ENCODE measurements at regions not wholly inside any gene's neighbourhood (a gene's known extent, or its start where the extent isn't known, plus 50 kb on each side); places are given as distances from the start of the nearest gene placed in this dataset.

DNA sequence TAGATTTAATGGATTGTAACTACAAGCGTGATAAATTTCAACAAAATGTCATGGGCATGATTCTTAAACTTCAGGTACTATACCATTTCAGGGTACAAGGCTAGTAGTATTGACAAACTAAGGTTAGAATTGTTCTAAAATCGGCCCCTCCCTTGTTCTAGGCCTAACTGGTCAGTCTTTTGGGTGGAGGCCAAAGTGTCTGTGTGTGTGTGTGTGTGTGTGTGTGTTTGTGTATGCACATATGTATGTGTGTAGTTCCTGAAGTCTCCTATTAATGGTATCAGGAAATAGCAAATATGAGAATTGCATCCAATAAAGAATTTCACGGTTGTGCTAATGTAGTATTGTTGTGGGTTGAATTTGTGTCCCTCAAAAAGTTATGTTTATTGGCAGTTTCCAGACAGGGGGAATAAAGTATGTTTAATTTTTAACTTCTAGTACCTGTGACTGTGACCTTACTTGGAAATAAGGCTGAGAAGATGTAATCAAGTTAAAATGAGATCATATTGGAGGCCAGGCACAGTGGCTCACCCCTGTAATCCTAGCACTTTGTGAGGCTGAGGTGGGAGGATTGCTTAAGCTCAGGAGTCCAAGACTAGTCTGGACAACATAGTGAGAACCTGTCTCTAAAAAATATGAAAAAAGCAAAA, 119.2 kb downstream of the KLF5 start:
- POLR2A ChIA-PET (ENCODE audit: unreplicated experiment): no interaction called here
- no peak overlapping the region for H3K4ac ChIP-seq (ENCODE audit: low read depth, low read length)

More for the DNA sequence above, 119.2 kb downstream of the KLF5 start:
- Histone ChIP-seq H3K23ac (ENCODE audit: low read depth, low read length) (no peak overlapping the region), H3K79me1 (ENCODE audit: low read depth in 1 of 2, low read length in 2 of 2) (no peaks in the 10 kb centered on the region), H3K4me2 (ENCODE audit: low read depth, low read length) (no peak overlapping the region), H2BK5ac (ENCODE audit: low read depth, low read length, poor library complexity, severe bottlenecking) (no peak overlapping the region), H3K14ac (replicated peaks; ENCODE audit: low read depth, low read length) (no peak overlapping the region), H2AFZ (replicated peaks; ENCODE audit: low read length, poor library complexity) (no peak overlapping the region), H3K4me3 (ENCODE audit: insufficient read depth, low read depth, low read length) (no peak overlapping the region), H2BK120ac (ENCODE audit: low read depth, low read length) (no peak overlapping the region), H3K4me1 (ENCODE audit: control insufficient read depth, insufficient read depth, low read length) (no peaks in the 10 kb centered on the region; the same call in 1 of the 2 replicates), H4K5ac (ENCODE audit: low read depth, low read length) (no peak overlapping the region; the same call in 1 of the 2 replicates), H3K18ac (ENCODE audit: low read depth, low read length) (no peak overlapping the region), H2BK20ac (ENCODE audit: low read depth, low read length) (peak overlapping the region; percentile 58), H2AK5ac (ENCODE audit: low read depth, low read length) (peak overlapping the region; percentile 14; the same call in 1 of the 2 replicates), H3K56ac (ENCODE audit: extremely low read depth, insufficient read depth, low read length) (0 out of 2 replicates have a peak overlapping the region, but pooled peaks have one; percentile 3), H4K20me1 (ENCODE audit: insufficient read depth, low read length) (no peaks in the 10 kb centered on the region), H4K8ac (ENCODE audit: low read depth in 2 of 2, low read length in 2 of 2) (no peak overlapping the region), H4K91ac (ENCODE audit: insufficient read depth, low read depth, low read length) (no peak overlapping the region), H2AK9ac (replicated peaks; ENCODE audit: low read depth, low read length, poor library complexity) (no peak overlapping the region), H3K9me3 (ENCODE audit: control insufficient read depth, insufficient read depth, low read length) (no peaks in the 10 kb centered on the region), H3K36me3 (ENCODE audit: control insufficient read depth, insufficient read depth, low read length) (no peaks in the 10 kb centered on the region), H3K9ac (ENCODE audit: low read depth, low read length) (no peak overlapping the region), H3K27me3 (ENCODE audit: control insufficient read depth, insufficient read depth, low read length) (no peaks in the 10 kb centered on the region), H3K27ac (ENCODE audit: insufficient read depth, low read length) (no peak overlapping the region), H3K9me1 (ENCODE audit: insufficient read depth, low read length) (no peaks in the 10 kb centered on the region), H2BK15ac (ENCODE audit: low read depth, low read length) (no peak overlapping the region)
- no TSS peak for BruUV-seq (replicated peaks)
- 60% methylated on average over 1 of the region's 3 CpGs; no CpG with 5 or more reads in 1 of the 2 experiments for WGBS, 2 experiments (ENCODE audit: extremely low coverage in 2 of 2, insufficient read length in 1 of 2)
- dilution Hi-C loops (cut with HindIII; ENCODE audit: low sequenced_read_pairs, unreplicated experiment) (no loop called here), in situ Hi-C loops (cut with MboI; ENCODE audit: low sequenced_read_pairs) (no loop called here), intact Hi-C loops (cut with micrococcal nuclease) (no loop called here)
- ATAC-seq (ENCODE audit: low read depth): no peak
- CTCF ChIA-PET: no interaction called here
- TF ChIP-seq MXI1 (IDR thresholded peaks at IDR 0.05; ENCODE audit: borderline replicate concordance, low read depth, low read length): no peak
- TF ChIP-seq FOS (IDR thresholded peaks at IDR 0.05; ENCODE audit: low read depth, low read length): no peak
- TF ChIP-seq RAD21 (IDR thresholded peaks at IDR 0.05; ENCODE audit: low read length): no peak
- TF ChIP-seq POLR2A (IDR thresholded peaks at IDR 0.05; ENCODE audit: low read depth, low read length): no peak
- no peak for TF ChIP-seq MAZ (IDR thresholded peaks at IDR 0.05; ENCODE audit: borderline replicate concordance, low read depth, low read length)
- TF ChIP-seq, protein P1, sequence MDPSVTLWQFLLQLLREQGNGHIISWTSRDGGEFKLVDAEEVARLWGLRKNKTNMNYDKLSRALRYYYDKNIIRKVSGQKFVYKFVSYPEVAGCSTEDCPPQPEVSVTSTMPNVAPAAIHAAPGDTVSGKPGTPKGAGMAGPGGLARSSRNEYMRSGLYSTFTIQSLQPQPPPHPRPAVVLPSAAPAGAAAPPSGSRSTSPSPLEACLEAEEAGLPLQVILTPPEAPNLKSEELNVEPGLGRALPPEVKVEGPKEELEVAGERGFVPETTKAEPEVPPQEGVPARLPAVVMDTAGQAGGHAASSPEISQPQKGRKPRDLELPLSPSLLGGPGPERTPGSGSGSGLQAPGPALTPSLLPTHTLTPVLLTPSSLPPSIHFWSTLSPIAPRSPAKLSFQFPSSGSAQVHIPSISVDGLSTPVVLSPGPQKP (IDR thresholded peaks at IDR 0.05; ENCODE audit: borderline replicate concordance, low read depth, low read length): no peak
- no peak for TF ChIP-seq NFE2L2 (IDR thresholded peaks at IDR 0.05; ENCODE audit: low read depth, low read length)
- TF ChIP-seq MAFK (IDR thresholded peaks at IDR 0.05; ENCODE audit: low read depth, low read length): no peak
- TF ChIP-seq, protein P2, sequence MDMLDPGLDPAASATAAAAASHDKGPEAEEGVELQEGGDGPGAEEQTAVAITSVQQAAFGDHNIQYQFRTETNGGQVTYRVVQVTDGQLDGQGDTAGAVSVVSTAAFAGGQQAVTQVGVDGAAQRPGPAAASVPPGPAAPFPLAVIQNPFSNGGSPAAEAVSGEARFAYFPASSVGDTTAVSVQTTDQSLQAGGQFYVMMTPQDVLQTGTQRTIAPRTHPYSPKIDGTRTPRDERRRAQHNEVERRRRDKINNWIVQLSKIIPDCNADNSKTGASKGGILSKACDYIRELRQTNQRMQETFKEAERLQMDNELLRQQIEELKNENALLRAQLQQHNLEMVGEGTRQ (IDR thresholded peaks at IDR 0.05; ENCODE audit: low read depth, low read length): no peak
- no peak for TF ChIP-seq SMC3 (IDR thresholded peaks at IDR 0.05; ENCODE audit: low read depth, low read length)
- TF ChIP-seq RCOR1 (IDR thresholded peaks at IDR 0.05; ENCODE audit: insufficient replicate concordance, low read length): no peak
- TF ChIP-seq CHD1 (IDR thresholded peaks at IDR 0.05; ENCODE audit: low read depth, low read length): no peak
- TF ChIP-seq, protein P3, sequence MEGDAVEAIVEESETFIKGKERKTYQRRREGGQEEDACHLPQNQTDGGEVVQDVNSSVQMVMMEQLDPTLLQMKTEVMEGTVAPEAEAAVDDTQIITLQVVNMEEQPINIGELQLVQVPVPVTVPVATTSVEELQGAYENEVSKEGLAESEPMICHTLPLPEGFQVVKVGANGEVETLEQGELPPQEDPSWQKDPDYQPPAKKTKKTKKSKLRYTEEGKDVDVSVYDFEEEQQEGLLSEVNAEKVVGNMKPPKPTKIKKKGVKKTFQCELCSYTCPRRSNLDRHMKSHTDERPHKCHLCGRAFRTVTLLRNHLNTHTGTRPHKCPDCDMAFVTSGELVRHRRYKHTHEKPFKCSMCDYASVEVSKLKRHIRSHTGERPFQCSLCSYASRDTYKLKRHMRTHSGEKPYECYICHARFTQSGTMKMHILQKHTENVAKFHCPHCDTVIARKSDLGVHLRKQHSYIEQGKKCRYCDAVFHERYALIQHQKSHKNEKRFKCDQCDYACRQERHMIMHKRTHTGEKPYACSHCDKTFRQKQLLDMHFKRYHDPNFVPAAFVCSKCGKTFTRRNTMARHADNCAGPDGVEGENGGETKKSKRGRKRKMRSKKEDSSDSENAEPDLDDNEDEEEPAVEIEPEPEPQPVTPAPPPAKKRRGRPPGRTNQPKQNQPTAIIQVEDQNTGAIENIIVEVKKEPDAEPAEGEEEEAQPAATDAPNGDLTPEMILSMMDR (conservative IDR thresholded peaks at IDR 0.05; ENCODE audit: low read depth, low read length): no peak
- TF ChIP-seq RFX5 (IDR thresholded peaks at IDR 0.05; ENCODE audit: low read depth, low read length): no peak
- no peak for TF ChIP-seq BHLHE40 (IDR thresholded peaks at IDR 0.05; ENCODE audit: low read depth, low read length)
- TF ChIP-seq CEBPB (IDR thresholded peaks at IDR 0.05; ENCODE audit: low read depth, low read length): no peak
- no peak for DNase-seq
